Hepatocyte (in vitro differentiated cells): ENCODE measurements at regions not wholly inside any gene's neighbourhood (a gene's known extent, or its start where the extent isn't known, plus 50 kb on each side); places are given as distances from the start of the nearest gene placed in this dataset.

Experiments used
- DNase-seq: peaks from one replicate; pipeline ENCODE4 v3.0.0-alpha.2; 2016; ENCODE audit warnings: low spot score
- H2AFZ ChIP-seq: fragments of 200-600 bp; sonication (generic); 2 replicates; pipeline ENCODE4 v1.6.0; 2016; ENCODE audit warnings: antibody characterized with exemption, mild to moderate bottlenecking
- H3K27ac ChIP-seq: fragments of 200-600 bp; sonication (generic); 2 replicates; pipeline ENCODE4 v1.5.1; 2016; ENCODE audit warnings: mild to moderate bottlenecking
- H3K27me3 ChIP-seq: fragments of 200-600 bp; sonication (generic); 2 replicates; pipeline ENCODE4 v1.6.1; 2016
- H3K36me3 ChIP-seq: fragments of 200-600 bp; sonication (generic); replicated peaks from 2 replicates; pipeline ENCODE4 v1.5.1; 2016; ENCODE audit warnings: low read depth; ENCODE audit not compliant: insufficient read depth
- H3K4me1 ChIP-seq: fragments of 200-600 bp; sonication (generic); 2 replicates; pipeline ENCODE4 v1.5.1; 2016; ENCODE audit warnings: mild to moderate bottlenecking, moderate library complexity; ENCODE audit not compliant: insufficient read depth
- H3K4me2 ChIP-seq: fragments of 200-600 bp; sonication (generic); 2 replicates; pipeline ENCODE4 v1.6.0; 2016
- H3K4me3 ChIP-seq: fragments of 200-600 bp; sonication (generic); 2 replicates; pipeline ENCODE4 v1.5.1; 2016; ENCODE audit warnings: mild to moderate bottlenecking
- H3K79me2 ChIP-seq: fragments of 200-600 bp; sonication (generic); 2 replicates; pipeline ENCODE4 v1.6.0; 2017; ENCODE audit warnings: mild to moderate bottlenecking
- H3K9me2 ChIP-seq: fragments of 200-600 bp; sonication (generic); replicated peaks from 2 replicates; pipeline ENCODE4 v1.6.0; 2017; ENCODE audit warnings: mild to moderate bottlenecking; ENCODE audit not compliant: insufficient read depth
- H3K9me3 ChIP-seq: fragments of 200-600 bp; sonication (generic); 2 replicates; pipeline ENCODE4 v1.5.1; 2016; ENCODE audit warnings: low read depth, mild to moderate bottlenecking
- H4K20me1 ChIP-seq: fragments of 200-600 bp; sonication (generic); 2 replicates; pipeline ENCODE4 v1.6.0; 2016; ENCODE audit warnings: mild to moderate bottlenecking; ENCODE audit not compliant: insufficient read depth, poor library complexity, severe bottlenecking
- CTCF ChIP-seq: fragments of 200-600 bp; sonication (generic); IDR thresholded peaks from 2 replicates; pipeline ENCODE4 v1.5.1; 2016; ENCODE audit warnings: antibody characterized with exemption, mild to moderate bottlenecking; ENCODE audit not compliant: poor library complexity
- EZH2 ChIP-seq: fragments of 200-600 bp; sonication (generic); IDR thresholded peaks from 2 replicates; pipeline ENCODE4 v1.6.1; 2016; ENCODE audit warnings: antibody characterized with exemption, mild to moderate bottlenecking, borderline replicate concordance
- EZH2phosphoT487 ChIP-seq: fragments of 200-600 bp; sonication (generic); IDR thresholded peaks from one replicate; pipeline ENCODE4 v1.6.1; 2018; ENCODE audit warnings: antibody characterized with exemption, mild to moderate bottlenecking, low read depth, moderate library complexity; ENCODE audit not compliant: unreplicated experiment, severe bottlenecking
- whole genome bisulfite sequencing: methylation state at CpG from one replicate; pipeline ENCODE4 v1.1.6; 2016; ENCODE audit warnings: low lambda C conversion rate; ENCODE audit errors: missing lambda C conversion rate; 5-methylcytosine and 5-hydroxymethylcytosine counted together

GRCh38 chr6:3943331-3943765, 94.2 kb downstream of the FAM50B start:
- Histone ChIP-seq H3K36me3 (no peaks in the 10 kb centered on the region), H3K9me2 (no peaks in the 10 kb centered on the region), H4K20me1 (no peaks in the 10 kb centered on the region), H3K4me2 (no peak overlapping the region), H3K79me2 (no peaks in the 10 kb centered on the region), H3K4me1 (no peaks in the 10 kb centered on the region), H3K27ac (no peak overlapping the region), H2AFZ (no peak overlapping the region), H3K9me3 (no peaks in the 10 kb centered on the region), H3K27me3 (no peaks in the 10 kb centered on the region), H3K4me3 (no peak overlapping the region)
- 77% methylated on average over 12 of the region's 12 CpGs for WGBS
- no peak for TF ChIP-seq CTCF
- TF ChIP-seq EZH2phosphoT487 = no peak
- DNase-seq = no peak

GRCh38 chr6:3944246-3944645, 95.1 kb downstream of the FAM50B start:
- TF ChIP-seq EZH2 = no peak
- no peak for TF ChIP-seq CTCF
- no peak for TF ChIP-seq EZH2phosphoT487
- WGBS = 80% methylated on average over 5 of the region's 5 CpGs
- H3K9me2 ChIP-seq = no peaks in the 10 kb centered on the region

GRCh38 chr6:3946778-3947177, 97.6 kb downstream of the FAM50B start:
- no peak overlapping the region for H2AFZ ChIP-seq

More at GRCh38 chr6:3944246-3944645, 95.1 kb downstream of the FAM50B start:
- Histone ChIP-seq H3K27ac (no peak overlapping the region), H3K4me1 (no peaks in the 10 kb centered on the region), H2AFZ (no peak overlapping the region), H3K27me3 (no peaks in the 10 kb centered on the region), H3K4me2 (no peak overlapping the region), H4K20me1 (no peaks in the 10 kb centered on the region), H3K4me3 (no peak overlapping the region), H3K9me3 (no peaks in the 10 kb centered on the region), H3K36me3 (no peaks in the 10 kb centered on the region), H3K79me2 (no peaks in the 10 kb centered on the region)
- no peak for DNase-seq

More at GRCh38 chr6:3946778-3947177, 97.6 kb downstream of the FAM50B start:
- no peaks in the 10 kb centered on the region for H3K9me2 ChIP-seq
- no peaks in the 10 kb centered on the region for H3K79me2 ChIP-seq
- no peaks in the 10 kb centered on the region for H3K27me3 ChIP-seq
- no peak overlapping the region for H3K27ac ChIP-seq
- no peak for DNase-seq
- H3K4me3 ChIP-seq = no peak overlapping the region
- TF ChIP-seq CTCF (no peak), EZH2phosphoT487 (no peak), EZH2 (no peak)
- H3K4me2 ChIP-seq = no peak overlapping the region
- WGBS = 54% methylated on average over 12 of the region's 12 CpGs
- H3K36me3 ChIP-seq = no peaks in the 10 kb centered on the region
- no peaks in the 10 kb centered on the region for H3K9me3 ChIP-seq
- no peaks in the 10 kb centered on the region for H4K20me1 ChIP-seq
- H3K4me1 ChIP-seq = no peaks in the 10 kb centered on the region
